HG03097 (cell line): ENCODE measurements at regions not wholly inside any gene's neighbourhood (a gene's known extent, or its start where the extent isn't known, plus 50 kb on each side); places are given as distances from the start of the nearest gene placed in this dataset.

Source experiments
- ATAC-seq: cut with Tn5 transposase; IDR thresholded peaks from one replicate; pipeline ENCODE4 v1.9.1; 2021; ENCODE audit not compliant: unreplicated experiment, low FRiP score

GRCh38 chr4:138702190-138702824 lies 313.3 kb upstream of the NOCT start:
- ATAC-seq = no peak

DNA sequence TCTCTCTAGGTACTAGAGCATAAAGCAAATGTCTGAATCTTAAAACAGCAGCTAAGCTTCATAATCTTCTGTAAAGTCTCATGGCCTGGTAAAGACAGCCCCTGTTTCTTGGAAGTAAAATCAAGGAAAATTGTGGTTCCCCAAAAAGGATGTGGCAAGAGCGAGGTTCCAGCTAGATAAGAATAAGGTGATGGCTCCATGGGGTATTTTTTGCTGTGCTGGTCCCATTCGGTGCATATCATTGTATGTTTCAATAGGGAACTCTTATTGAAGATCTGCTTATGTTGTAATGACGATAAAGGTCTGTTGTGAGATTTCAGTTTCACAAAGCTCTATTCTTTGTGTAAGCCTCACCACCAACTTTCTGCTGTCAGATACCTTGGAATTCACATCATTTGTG lies 316.9 kb upstream of the NOCT start:
- ATAC-seq = no peak

- no peak for ATAC-seq
Measured at GRCh38 chr4:138697851-138698250, 317.7 kb upstream of the NOCT start.

DNA sequence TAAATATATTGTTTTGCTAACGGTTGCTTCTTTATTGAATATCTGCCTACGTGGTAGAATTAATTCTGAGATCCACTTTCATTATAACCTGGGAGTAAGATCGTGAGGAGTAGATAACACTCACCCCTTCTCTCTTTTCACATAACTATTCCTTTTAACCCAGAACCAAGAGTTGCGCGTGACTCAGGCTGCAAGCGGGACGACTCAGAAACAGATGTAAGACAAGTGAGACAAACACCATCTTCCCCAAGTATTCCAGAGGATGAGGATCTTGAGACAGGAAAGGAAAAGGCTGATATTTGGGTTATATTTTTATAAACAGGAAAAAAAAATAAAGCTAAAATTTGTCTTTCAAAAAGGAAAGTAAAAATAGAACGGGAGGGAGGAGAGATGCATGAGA lies 318.8 kb upstream of the NOCT start:
- ATAC-seq = no peak

DNA sequence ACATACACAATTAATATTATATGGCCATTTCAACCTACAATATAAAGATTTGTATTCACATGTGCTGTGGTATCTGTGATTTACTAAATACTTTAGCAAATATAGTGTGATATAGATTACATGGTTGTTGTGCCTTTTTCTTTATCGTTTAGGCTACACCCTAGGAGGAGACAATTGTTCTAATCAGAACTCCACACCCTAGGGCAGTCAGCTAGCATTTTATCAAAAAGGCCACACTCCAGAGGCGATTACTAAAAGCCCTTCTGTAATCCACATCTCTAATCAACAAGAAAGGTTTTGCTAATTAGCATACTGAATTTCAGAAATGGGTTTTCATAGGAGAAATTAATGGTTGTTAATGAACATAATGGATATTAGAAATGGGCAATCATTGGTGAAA lies 319.5 kb upstream of the NOCT start:
- ATAC-seq = no peak

DNA sequence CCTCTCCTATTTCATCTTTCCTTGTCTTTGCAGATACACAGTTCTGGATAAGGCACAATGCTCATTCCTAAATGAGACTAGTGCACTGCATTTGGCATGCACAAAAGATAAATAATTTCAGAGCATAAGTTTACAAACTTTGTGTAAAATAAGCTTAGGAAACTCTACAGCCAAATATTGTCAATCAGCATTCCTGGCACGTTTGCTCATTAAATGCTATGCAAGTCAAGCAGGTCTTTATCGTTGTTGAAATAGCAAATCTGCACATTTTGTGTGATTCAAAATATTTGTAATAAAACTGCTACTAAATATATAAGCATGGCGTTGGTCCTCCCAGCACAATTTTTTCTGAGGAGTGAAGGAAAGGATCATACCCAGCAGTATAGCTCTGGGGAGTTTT lies 322.1 kb upstream of the NOCT start:
- ATAC-seq = no peak

- no peak for ATAC-seq
Measured at GRCh38 chr4:138692411-138692810, 323.2 kb upstream of the NOCT start.

GRCh38 chr4:138689593-138689992 lies 326.0 kb upstream of the NOCT start:
- ATAC-seq = no peak

GRCh38 chr4:138689187-138689586 lies 326.4 kb upstream of the NOCT start:
- no peak for ATAC-seq

GRCh38 chr4:138688408-138689085 lies 327.0 kb upstream of the NOCT start:
- ATAC-seq = no peak

DNA sequence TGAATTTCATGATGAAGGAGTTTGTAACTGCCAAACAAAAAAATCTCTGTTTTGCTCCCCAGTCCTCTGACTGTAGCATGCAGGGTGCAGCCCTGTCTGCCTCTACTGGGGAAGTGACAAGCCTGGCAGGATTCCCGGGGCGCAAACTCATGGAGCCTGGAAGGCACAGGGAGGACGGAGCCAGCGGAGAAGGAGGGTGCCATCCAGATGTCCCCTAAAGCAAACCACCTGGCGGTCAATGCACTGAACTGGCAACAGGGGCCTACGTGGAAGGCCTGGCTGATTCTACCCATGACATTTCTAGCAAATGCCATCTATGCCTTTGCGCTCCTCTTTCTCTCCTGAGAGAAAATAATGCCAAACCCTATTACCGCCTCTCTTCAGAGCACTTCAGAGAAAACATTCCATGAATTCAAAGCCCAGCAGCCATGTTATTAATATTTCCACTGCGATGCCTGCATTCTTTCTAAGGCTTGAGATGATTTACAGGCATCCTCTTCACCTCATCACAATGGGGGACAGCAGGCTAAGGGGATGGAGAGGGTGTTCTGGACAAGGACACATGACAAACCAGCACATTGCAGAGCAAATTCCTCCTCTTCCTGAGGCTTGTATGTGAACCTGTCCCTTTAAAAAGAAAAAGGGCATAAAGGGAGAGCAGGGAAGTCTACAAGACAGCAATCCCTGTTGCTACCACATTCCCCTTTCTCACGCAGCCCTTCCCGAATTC lies 329.3 kb upstream of the NOCT start:
- ATAC-seq = no peak

DNA sequence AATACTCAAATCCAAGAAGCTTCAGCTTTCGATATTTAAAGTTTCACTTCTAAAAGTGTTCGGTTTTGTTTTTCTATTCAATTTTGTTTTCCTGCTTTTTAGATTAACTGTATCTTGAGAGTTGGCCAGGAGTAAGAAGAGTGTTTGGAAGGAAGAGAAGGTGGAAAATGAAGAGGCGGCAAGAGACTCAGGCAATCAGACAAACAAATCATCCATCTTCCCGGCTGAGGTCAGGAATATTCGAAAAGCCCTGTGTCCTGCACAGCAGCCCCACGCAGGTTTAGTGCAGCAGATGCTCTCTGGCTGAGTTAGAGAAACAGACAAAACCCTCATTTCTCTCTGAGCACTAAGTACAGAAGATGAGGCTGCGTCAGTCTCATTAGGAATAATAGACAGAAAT lies 330.3 kb upstream of the NOCT start:
- ATAC-seq = no peak

- ATAC-seq = peak; percentile 89
Measured at GRCh38 chr4:138680989-138681604, 334.5 kb upstream of the NOCT start.

GRCh38 chr4:138680256-138680655 lies 335.3 kb upstream of the NOCT start:
- ATAC-seq = no peak

GRCh38 chr4:138678985-138679746 lies 336.4 kb upstream of the NOCT start:
- no peak for ATAC-seq

DNA sequence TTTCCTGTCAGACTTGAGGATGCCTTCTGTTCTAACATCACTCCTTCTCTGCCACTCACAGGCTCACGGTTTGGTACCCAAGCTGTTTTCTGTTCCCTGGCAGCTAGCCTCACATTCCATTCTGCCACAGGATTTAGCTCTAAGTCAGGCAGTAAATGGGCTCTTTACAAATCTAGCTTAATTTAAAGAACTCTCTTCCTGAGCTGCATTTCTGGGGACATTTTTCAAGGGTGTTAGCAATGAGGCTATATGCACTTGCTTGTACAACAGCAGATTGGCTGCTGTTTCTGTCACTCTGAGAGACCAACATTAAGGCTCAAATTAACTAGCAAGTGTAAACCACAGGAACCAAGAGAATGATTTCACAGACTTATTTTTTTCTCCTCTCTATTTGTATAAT lies 337.8 kb upstream of the NOCT start:
- ATAC-seq = no peak

DNA sequence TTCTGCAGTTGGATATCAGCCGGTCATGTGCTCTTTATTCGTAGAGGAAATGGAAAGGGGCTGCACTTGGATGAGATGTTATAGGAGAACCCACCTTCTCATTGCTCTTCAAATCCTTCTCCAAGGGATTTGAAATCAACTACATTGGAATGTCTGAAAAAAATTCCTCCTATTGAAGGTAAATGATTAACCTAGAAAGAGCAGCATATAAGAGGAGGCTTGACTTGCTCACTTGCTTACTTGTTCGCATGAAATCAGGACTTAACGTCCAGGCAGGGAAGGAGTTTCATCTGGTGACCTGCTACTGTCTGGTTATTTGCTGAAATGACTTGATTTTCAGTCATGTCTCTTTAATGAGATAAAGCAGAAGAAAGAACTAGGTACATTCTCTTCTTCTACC lies 338.4 kb upstream of the NOCT start:
- no peak for ATAC-seq

- no peak for ATAC-seq
Measured at GRCh38 chr4:138675685-138676084, 339.9 kb upstream of the NOCT start.

DNA sequence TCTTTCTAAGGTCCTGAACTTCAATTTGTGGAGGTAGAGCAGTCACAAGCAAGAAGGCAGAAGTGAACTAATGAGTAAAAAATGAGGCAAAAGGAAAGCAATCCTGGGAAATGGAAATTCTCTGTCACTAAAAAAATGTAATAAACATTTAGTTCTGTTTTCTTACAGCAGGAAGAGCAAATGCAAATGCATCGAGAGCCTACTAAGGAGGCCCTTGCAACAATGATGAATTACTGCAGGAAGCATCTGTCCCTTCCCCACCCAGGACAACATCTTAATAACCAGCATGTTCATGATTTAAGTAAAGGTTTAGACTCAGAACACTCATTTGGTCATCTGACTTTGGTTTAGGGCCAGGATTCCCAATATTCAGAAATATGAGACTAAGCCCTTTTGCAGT lies 341.4 kb upstream of the NOCT start:
- no peak for ATAC-seq

- ATAC-seq = no peak
Measured at GRCh38 chr4:138673053-138673452, 342.5 kb upstream of the NOCT start.
